Endothelial cell of umbilical vein (primary cell): ENCODE measurements at regions not wholly inside any gene's neighbourhood (a gene's known extent, or its start where the extent isn't known, plus 50 kb on each side); places are given as distances from the start of the nearest gene placed in this dataset.

Experiments used
- BruUV-seq: library from RNA; stranded (reverse); fragments of 400-500 nt; replicated peaks from 2 replicates; lab custom pipeline; 2021; lab: Mats Ljungman, UMichigan
- CTCF ChIA-PET: fragments of 300-600, 350-600 bp; sonication (Branson Sonifier 250); formaldehyde crosslinking; loops from one replicate; lab custom pipeline; 2021; ENCODE audit warnings: antibody characterized with exemption, inconsistent platforms; lab: Charles Lee
- POLR2A ChIA-PET: fragments of 300-600, 350-600 bp; sonication (Branson Sonifier 250); formaldehyde crosslinking; loops from one replicate; lab custom pipeline; 2021; ENCODE audit warnings: antibody characterized with exemption, inconsistent platforms; lab: Charles Lee
- DNase-seq: peaks from one replicate; pipeline ENCODE4 v3.0.0-alpha.2; 2011; ENCODE audit warnings: low read depth, low spot score
- FAIRE-seq: peaks from 2 replicates; lab custom pipeline; 2011; peaks lifted over from hg19 to GRCh38; lab: Jason Lieb, UNC
- H2AFZ ChIP-seq: 2 replicates; pipeline ENCODE4 v1.6.0; 2012; ENCODE audit warnings: low read depth, low read length, control low read depth, inconsistent platforms
- H3K27ac ChIP-seq: 2 replicates; pipeline ENCODE4 v1.5.1; 2011; ENCODE audit warnings: low read depth, mild to moderate bottlenecking, control low read depth, low read length, moderate library complexity; ENCODE audit not compliant: insufficient read depth
- H3K27me3 ChIP-seq, 2 experiments: 2 replicates each; pipeline versions ENCODE4 v1.6.0 to v1.6.1; 2011; ENCODE audit warnings: low read length in 2 of 2, mixed read lengths in 1 of 2; ENCODE audit not compliant: control insufficient read depth in 2 of 2, insufficient read depth in 2 of 2
- H3K36me3 ChIP-seq, 2 experiments: 2 replicates in 1 of 2; 3 replicates in 1 of 2; pipeline ENCODE4 v1.5.1; 2011; ENCODE audit warnings: low read length in 2 of 2, mild to moderate bottlenecking in 1 of 2, moderate library complexity in 1 of 2; ENCODE audit not compliant: control insufficient read depth in 2 of 2, insufficient read depth in 2 of 2; ENCODE audit errors: extremely low read depth in 1 of 2
- H3K4me1 ChIP-seq: 3 replicates; pipeline ENCODE4 v1.5.1; 2011; ENCODE audit warnings: mild to moderate bottlenecking, low read length; ENCODE audit not compliant: control insufficient read depth, insufficient read depth; ENCODE audit errors: extremely low read depth
- H3K4me2 ChIP-seq: 2 replicates; pipeline ENCODE4 v1.6.1; 2011; ENCODE audit warnings: low read length, control low read depth, mixed read lengths; ENCODE audit not compliant: insufficient read depth
- H3K4me3 ChIP-seq, 3 experiments: fragments of 200-600 bp in 1 of 3; sonication (generic), shearing (Covaris generic) in 1 of 3; replicated peaks in 1 of 3; 2 replicates each; pipeline ENCODE4 v1.5.1; 2011 to 2016; ENCODE audit warnings: control low read depth in 3 of 3, low read length in 3 of 3, mild to moderate bottlenecking in 2 of 3, inconsistent platforms in 1 of 3, low read depth in 1 of 3, moderate library complexity in 1 of 3; ENCODE audit not compliant: insufficient read depth in 1 of 3
- H3K79me2 ChIP-seq: 2 replicates; pipeline ENCODE4 v1.6.0; 2012; ENCODE audit warnings: low read length, inconsistent platforms; ENCODE audit not compliant: control insufficient read depth, insufficient read depth
- H3K9ac ChIP-seq: replicated peaks from 2 replicates; pipeline ENCODE3; 2011; ENCODE audit warnings: low read length, control low read depth; ENCODE audit not compliant: insufficient read depth; ENCODE audit errors: extremely low read depth
- H3K9me1 ChIP-seq: replicated peaks from 3 replicates; pipeline ENCODE4 v1.6.0; 2011; ENCODE audit warnings: mild to moderate bottlenecking, low read length; ENCODE audit not compliant: control insufficient read depth, insufficient read depth; ENCODE audit errors: extremely low read depth
- H3K9me3 ChIP-seq: replicated peaks from 2 replicates; pipeline ENCODE4 v1.5.1; 2012; ENCODE audit warnings: low read length, inconsistent platforms; ENCODE audit not compliant: control insufficient read depth, insufficient read depth
- H4K20me1 ChIP-seq: replicated peaks from 2 replicates; pipeline ENCODE3; 2011; ENCODE audit warnings: mild to moderate bottlenecking, low read length; ENCODE audit not compliant: control insufficient read depth, insufficient read depth; ENCODE audit errors: extremely low read depth
- EZH2 ChIP-seq: IDR thresholded peaks from 2 replicates; pipeline ENCODE4 v1.6.1; 2012; ENCODE audit warnings: borderline replicate concordance, low read depth, mild to moderate bottlenecking, moderate library complexity, low read length, inconsistent platforms; ENCODE audit not compliant: severe bottlenecking
- FOS ChIP-seq: IDR thresholded peaks from 2 replicates; pipeline ENCODE4 v1.6.1; 2011; ENCODE audit warnings: mild to moderate bottlenecking, low read length, moderate library complexity, borderline replicate concordance; ENCODE audit not compliant: insufficient read depth
- GATA2 ChIP-seq: IDR thresholded peaks from 2 replicates; pipeline ENCODE4 v1.7.0; 2011; ENCODE audit warnings: low read depth, mild to moderate bottlenecking, moderate library complexity, mixed read lengths, low read length; ENCODE audit not compliant: insufficient read length, insufficient read depth
- JUN ChIP-seq: IDR thresholded peaks from 2 replicates; pipeline ENCODE4 v1.6.1; 2011; ENCODE audit warnings: borderline replicate concordance, low read depth; ENCODE audit not compliant: insufficient read length, insufficient read depth
- MYC ChIP-seq: IDR thresholded peaks from one replicate; pipeline ENCODE4 v1.6.1; 2011; ENCODE audit warnings: mild to moderate bottlenecking, low read depth, low read length
- POLR2A ChIP-seq: IDR thresholded peaks from 2 replicates; pipeline ENCODE4 v1.6.1; 2012; ENCODE audit warnings: low read depth, mild to moderate bottlenecking, control low read depth, low read length
- POLR2AphosphoS5 ChIP-seq: IDR thresholded peaks from 2 replicates; pipeline ENCODE4 v1.6.1; 2012; ENCODE audit warnings: low read depth, mild to moderate bottlenecking, control low read depth, low read length, moderate library complexity; ENCODE audit not compliant: insufficient read depth
- dilution Hi-C: fragments of 300-500 bp; cut with MboI; formaldehyde crosslinking; loops from one replicate; pipeline ENCODE4 v1.15.0; 2019; ENCODE audit warnings: low sequenced_read_pairs; ENCODE audit not compliant: extremely low pct_ligation_motif_present
- intact Hi-C: fragments of 100-400 bp; cut with micrococcal nuclease; formaldehyde crosslinking; loops from one replicate; pipeline ENCODE4 v1.10.0; 2022
- TF ChIP-seq, protein P1 (sequence below), 2 donors: IDR thresholded peaks; 1 replicate in 1 of 2; 2 replicates in 1 of 2; pipeline ENCODE4 v1.5.1; 2011; ENCODE audit warnings: low read length in 2 of 2, mild to moderate bottlenecking in 2 of 2, moderate library complexity in 2 of 2, control low read depth in 1 of 2, inconsistent platforms in 1 of 2, low read depth in 1 of 2; ENCODE audit not compliant: insufficient read depth in 1 of 2; ENCODE audit errors: extremely low read depth in 1 of 2
- TF ChIP-seq, protein P2 (sequence below): IDR thresholded peaks from 2 replicates; pipeline ENCODE4 v1.6.1; 2011; ENCODE audit not compliant: insufficient read depth, insufficient read length

DNA sequence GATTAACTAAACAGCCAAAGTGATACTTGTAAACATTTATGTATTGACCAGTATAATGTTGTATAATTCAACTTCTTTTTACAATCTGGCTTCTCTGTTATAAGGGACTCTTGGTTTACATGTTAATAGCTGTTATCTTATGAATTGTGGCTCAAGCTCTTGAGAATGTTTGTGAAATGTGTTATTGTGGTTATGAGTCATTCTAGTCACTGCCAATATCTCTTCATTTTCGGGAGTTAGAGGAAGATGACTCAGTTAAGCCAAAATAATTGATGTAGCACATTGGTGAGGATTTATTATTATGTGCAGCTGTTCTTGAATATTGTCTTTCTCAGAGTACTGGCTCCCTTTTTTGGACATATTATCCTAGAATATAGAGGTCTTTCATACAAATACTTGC is 655.2 kb upstream of the RIOK2 start:
- ChIA-PET CTCF (interaction anchor here (0.6 to 1.2 kb wide), 9 partner anchors 9 to 930 kb away, joined by 3 to 6 read pairs (median 3); no protein-coding TSS in a partner anchor), POLR2A (interaction anchor here (0.6 kb wide), 1 partner anchor 270 kb away, joined by 3 read pairs; no protein-coding TSS in a partner anchor)
- Histone ChIP-seq H3K4me1 (peaks cover 46% of the 10 kb centered on the region), H3K27ac (peak overlapping the region; percentile 92), H2AFZ (no peak overlapping the region), H3K9me3 (no peaks in the 10 kb centered on the region), H3K9ac (peak overlapping the region; percentile 75), H3K27me3 (no peaks in the 10 kb centered on the region), H3K4me3 (no peak overlapping the region), H3K4me2 (peak overlapping the region; percentile 90), H3K36me3 (no peaks in the 10 kb centered on the region), H3K9me1 (no peaks in the 10 kb centered on the region), H3K79me2 (no peaks in the 10 kb centered on the region), H4K20me1 (no peaks in the 10 kb centered on the region)
- TF ChIP-seq JUN (peak; percentile 100), POLR2AphosphoS5 (peak; percentile 66), GATA2 (peak; percentile 68), EZH2 (no peak), POLR2A (peak; percentile 47), MYC (no peak), FOS (peak; percentile 97)
- TF ChIP-seq, protein P1, sequence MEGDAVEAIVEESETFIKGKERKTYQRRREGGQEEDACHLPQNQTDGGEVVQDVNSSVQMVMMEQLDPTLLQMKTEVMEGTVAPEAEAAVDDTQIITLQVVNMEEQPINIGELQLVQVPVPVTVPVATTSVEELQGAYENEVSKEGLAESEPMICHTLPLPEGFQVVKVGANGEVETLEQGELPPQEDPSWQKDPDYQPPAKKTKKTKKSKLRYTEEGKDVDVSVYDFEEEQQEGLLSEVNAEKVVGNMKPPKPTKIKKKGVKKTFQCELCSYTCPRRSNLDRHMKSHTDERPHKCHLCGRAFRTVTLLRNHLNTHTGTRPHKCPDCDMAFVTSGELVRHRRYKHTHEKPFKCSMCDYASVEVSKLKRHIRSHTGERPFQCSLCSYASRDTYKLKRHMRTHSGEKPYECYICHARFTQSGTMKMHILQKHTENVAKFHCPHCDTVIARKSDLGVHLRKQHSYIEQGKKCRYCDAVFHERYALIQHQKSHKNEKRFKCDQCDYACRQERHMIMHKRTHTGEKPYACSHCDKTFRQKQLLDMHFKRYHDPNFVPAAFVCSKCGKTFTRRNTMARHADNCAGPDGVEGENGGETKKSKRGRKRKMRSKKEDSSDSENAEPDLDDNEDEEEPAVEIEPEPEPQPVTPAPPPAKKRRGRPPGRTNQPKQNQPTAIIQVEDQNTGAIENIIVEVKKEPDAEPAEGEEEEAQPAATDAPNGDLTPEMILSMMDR (IDR thresholded peaks at IDR 0.05; ENCODE audit: extremely low read depth in 1 of 2, insufficient read depth in 1 of 2, low read depth in 1 of 2, low read length in 2 of 2), result no peak
- TF ChIP-seq, protein P2, sequence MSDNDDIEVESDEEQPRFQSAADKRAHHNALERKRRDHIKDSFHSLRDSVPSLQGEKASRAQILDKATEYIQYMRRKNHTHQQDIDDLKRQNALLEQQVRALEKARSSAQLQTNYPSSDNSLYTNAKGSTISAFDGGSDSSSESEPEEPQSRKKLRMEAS, result no peak
- dilution Hi-C loops, result no loop called here
- BruUV-seq, result no TSS peak
- DNase-seq (peak; percentile 96), FAIRE-seq (peak; percentile 93)
- intact Hi-C loops, result loop anchor here (1.0 to 5.0 kb wide), 7 partner anchors 180 to 930 kb away; no protein-coding TSS in a partner anchor
